AG04449 (cell line): ENCODE measurements at regions not wholly inside any gene's neighbourhood (a gene's known extent, or its start where the extent isn't known, plus 50 kb on each side); places are given as distances from the start of the nearest gene placed in this dataset.

ENCODE experiments used
- CTCF ChIA-PET: fragments of 350-600 bp; formaldehyde crosslinking; extraction: SDS; loops from one replicate; lab custom pipeline; 2021; ENCODE audit warnings: antibody characterized with exemption; lab: Yijun Ruan, JAX
- POLR2A ChIA-PET: fragments of 400-600, 350-600 bp; formaldehyde crosslinking; extraction: SDS; loops from one replicate; lab custom pipeline; 2020; ENCODE audit warnings: antibody characterized with exemption, inconsistent platforms; lab: Yijun Ruan, JAX
- DNase-seq: peaks from one replicate; pipeline ENCODE4 v3.0.0-alpha.2; 2010; ENCODE audit warnings: low read depth, low spot score
- H3K4me3 ChIP-seq: 2 replicates; pipeline ENCODE4 v1.5.1; 2011; ENCODE audit warnings: low read depth, mild to moderate bottlenecking, control low read depth, low read length
- TF ChIP-seq, protein P1 (sequence below): IDR thresholded peaks from one replicate; pipeline ENCODE4 v1.5.1; 2011; ENCODE audit warnings: mild to moderate bottlenecking, moderate library complexity, low read length, control low read depth, inconsistent platforms; ENCODE audit not compliant: insufficient read depth; ENCODE audit errors: missing control alignments

- TF ChIP-seq, protein P1, sequence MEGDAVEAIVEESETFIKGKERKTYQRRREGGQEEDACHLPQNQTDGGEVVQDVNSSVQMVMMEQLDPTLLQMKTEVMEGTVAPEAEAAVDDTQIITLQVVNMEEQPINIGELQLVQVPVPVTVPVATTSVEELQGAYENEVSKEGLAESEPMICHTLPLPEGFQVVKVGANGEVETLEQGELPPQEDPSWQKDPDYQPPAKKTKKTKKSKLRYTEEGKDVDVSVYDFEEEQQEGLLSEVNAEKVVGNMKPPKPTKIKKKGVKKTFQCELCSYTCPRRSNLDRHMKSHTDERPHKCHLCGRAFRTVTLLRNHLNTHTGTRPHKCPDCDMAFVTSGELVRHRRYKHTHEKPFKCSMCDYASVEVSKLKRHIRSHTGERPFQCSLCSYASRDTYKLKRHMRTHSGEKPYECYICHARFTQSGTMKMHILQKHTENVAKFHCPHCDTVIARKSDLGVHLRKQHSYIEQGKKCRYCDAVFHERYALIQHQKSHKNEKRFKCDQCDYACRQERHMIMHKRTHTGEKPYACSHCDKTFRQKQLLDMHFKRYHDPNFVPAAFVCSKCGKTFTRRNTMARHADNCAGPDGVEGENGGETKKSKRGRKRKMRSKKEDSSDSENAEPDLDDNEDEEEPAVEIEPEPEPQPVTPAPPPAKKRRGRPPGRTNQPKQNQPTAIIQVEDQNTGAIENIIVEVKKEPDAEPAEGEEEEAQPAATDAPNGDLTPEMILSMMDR, result no peak
- CTCF ChIA-PET, result interaction anchor here (1.2 kb wide), 1 partner anchor 791 kb away, joined by 3 read pairs; no protein-coding TSS in a partner anchor
- H3K4me3 ChIP-seq, result no peak overlapping the region
- DNase-seq, result no peak
- POLR2A ChIA-PET, result no interaction called here
These were observed 481.2 kb upstream of the SYT1 start for GRCh38 chr12:78383414-78383813.

- ChIA-PET CTCF (no interaction called here), POLR2A (no interaction called here)
- no peak overlapping the region for H3K4me3 ChIP-seq
- TF ChIP-seq, protein P1, result no peak
- DNase-seq, result no peak
These were observed 480.0 kb upstream of the SYT1 start for GRCh38 chr12:78384541-78384940.

- ChIA-PET CTCF (no interaction called here), POLR2A (no interaction called here)
- no peak overlapping the region for H3K4me3 ChIP-seq
- DNase-seq, result no peak
- TF ChIP-seq, protein P1, result no peak
These were observed 479.0 kb upstream of the SYT1 start for GRCh38 chr12:78385541-78385940.

DNA sequence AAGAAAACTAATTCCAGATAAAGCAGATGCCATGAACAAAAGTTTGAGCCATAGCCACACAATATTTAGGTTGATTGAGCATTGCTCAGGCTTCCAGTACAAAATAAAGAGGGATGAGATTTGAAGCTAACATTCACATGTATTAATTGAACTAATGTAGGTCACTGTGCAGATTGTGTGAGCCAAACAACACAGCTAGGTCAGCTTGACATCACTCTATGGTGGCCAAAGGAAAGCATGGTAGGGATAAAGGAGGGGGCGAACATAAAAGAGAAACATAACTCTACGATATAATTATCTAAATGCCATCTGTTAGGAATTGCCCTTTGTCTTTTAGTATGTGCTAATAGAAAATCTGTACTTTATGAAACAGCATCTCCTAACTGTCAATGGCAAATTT lies 477.7 kb upstream of the SYT1 start:
- no peak for DNase-seq
- no peak overlapping the region for H3K4me3 ChIP-seq
- ChIA-PET CTCF (no interaction called here), POLR2A (no interaction called here)
- TF ChIP-seq, protein P1, result no peak

DNA sequence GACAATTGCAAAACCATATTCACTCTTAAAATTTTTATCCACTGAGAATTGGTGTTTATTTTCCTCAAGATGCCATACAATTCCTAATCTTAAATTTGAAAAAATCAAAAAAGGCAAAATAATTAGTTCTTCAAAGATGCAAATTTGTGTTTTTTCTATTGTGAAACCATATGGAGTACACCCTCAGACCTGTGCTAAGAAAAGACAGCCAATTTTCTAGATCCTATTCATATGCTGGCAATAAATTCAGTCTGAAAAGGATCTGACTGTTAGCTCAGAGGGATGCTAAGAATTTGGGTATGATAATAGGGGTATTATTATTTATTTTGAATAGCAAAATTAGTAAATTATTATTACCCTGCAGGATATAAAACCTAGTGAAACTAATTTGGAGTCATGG lies 476.9 kb upstream of the SYT1 start:
- ChIA-PET CTCF (interaction anchor here (1.4 kb wide), 1 partner anchor 787 kb away, joined by 4 read pairs; no protein-coding TSS in a partner anchor), POLR2A (interaction anchor here (0.6 kb wide), 1 partner anchor 16 kb away, joined by 5 read pairs; no protein-coding TSS in a partner anchor)
- TF ChIP-seq, protein P1, result no peak
- no peak overlapping the region for H3K4me3 ChIP-seq
- no peak for DNase-seq

GRCh38 chr12:78388461-78388860 lies 476.1 kb upstream of the SYT1 start:
- POLR2A ChIA-PET, result interaction anchor here (0.6 kb wide), 1 partner anchor 16 kb away, joined by 5 read pairs; no protein-coding TSS in a partner anchor
- DNase-seq, result no peak
- H3K4me3 ChIP-seq, result no peak overlapping the region
- CTCF ChIA-PET, result interaction anchor here (1.4 kb wide), 1 partner anchor 786 kb away, joined by 4 read pairs; no protein-coding TSS in a partner anchor
- TF ChIP-seq, protein P1, result no peak
